GM19025 (cell line): ENCODE measurements at regions not wholly inside any gene's neighbourhood (a gene's known extent, or its start where the extent isn't known, plus 50 kb on each side); places are given as distances from the start of the nearest gene placed in this dataset.
"Not testable (repeated sequence)": the region's sequence is repeated elsewhere in the genome, so short reads cannot be mapped to it uniquely, and the experiment has no call there.

Experiments used
- ATAC-seq: cut with Tn5 transposase; IDR thresholded peaks from one replicate; pipeline ENCODE4 v1.9.1; 2021; ENCODE audit warnings: mild to moderate bottlenecking, low read depth, moderate library complexity; ENCODE audit not compliant: unreplicated experiment

DNA sequence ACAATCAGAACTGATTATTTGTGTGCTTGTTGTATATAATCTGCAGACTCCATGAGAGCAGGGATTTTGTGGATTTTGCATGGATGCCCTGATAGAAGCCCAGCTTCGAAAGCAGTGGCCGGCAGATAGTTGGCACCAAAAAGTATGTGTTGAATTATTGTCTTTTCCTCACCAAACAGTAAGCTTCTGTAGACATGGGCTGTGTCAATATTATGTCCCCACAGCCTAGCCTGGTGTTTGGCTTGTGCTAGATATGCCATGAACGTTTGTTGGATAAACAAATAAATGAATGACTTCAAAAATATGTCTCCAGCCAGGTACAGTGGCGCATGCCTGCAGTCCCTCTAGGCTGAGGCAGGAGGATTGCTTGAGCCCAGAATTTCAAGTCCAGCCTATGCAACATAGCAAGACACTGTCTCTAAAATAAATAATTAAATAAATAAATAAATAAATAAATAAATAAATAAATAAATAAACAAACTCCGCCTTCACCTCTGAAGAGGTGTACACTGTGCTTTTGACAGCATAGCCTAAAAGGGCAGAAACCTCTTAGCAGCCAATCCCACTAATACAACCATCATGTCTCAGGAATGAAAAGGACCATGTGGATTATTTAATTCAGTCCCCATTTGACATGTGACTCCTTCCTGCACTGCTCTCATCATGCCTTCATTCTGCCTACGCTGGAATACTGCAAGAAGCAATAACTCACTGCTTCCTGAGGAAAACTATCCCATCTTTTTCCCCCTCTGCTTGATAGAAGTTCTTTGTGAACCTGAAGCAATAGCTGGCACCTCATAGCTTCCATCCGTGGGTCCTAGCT lies 335.2 kb downstream of the FBXW7 start:
- ATAC-seq = no peak

GRCh38 chr4:152197211-152197610 lies 338.7 kb downstream of the FBXW7 start:
- no peak for ATAC-seq

GRCh38 chr4:152195888-152196287 lies 340.0 kb downstream of the FBXW7 start:
- ATAC-seq = no peak

DNA sequence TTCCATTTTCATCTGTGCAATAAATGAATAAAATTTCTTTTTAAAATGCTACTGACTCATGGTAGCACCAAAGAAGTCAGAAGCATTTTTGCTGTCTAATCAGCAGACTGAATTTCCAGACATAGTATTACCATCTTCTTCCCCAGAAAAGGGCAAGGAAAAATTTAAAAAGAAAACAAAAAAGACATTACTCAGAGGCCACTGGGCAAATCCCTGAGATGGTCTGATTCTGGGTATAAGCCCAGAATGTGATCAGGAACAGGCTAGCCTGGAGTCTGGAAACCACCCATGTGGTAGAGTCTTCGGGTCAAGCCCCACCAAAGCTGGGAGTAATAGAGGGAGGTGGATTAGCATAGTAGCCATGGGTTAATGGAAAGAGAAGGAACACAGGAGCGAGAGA lies 342.8 kb downstream of the FBXW7 start:
- ATAC-seq = no peak

DNA sequence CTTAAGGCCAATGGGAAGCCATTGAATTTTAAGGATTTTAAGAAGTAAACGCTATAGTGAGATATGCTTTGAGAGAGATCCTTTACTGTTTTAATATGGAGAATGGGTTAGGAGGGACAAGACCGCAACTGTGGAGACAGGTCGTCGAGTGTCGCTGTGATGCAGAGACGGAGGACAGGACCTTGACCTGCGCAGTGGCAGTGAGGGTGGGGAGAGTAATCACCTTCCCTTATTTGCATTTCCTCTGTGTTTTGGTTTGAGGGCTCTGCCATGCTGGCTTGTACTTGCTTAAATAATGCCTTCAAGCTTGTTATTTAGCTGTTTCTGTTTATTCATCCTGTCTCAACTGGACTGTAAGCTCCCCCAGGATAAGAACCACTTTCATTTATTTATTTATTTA lies 345.0 kb downstream of the FBXW7 start:
- ATAC-seq = no peak

- ATAC-seq = peak; percentile 62
These were observed 346.3 kb downstream of the FBXW7 start for GRCh38 chr4:152189451-152190179.

GRCh38 chr4:152188801-152189200 lies 347.1 kb downstream of the FBXW7 start:
- ATAC-seq = no peak

GRCh38 chr4:152187693-152188092 lies 348.2 kb downstream of the FBXW7 start:
- ATAC-seq = no peak

GRCh38 chr4:152185786-152186550 lies 349.9 kb downstream of the FBXW7 start:
- no peak for ATAC-seq

- ATAC-seq = no peak
These were observed 354.7 kb downstream of the FBXW7 start for GRCh38 chr4:152181150-152181549.

DNA sequence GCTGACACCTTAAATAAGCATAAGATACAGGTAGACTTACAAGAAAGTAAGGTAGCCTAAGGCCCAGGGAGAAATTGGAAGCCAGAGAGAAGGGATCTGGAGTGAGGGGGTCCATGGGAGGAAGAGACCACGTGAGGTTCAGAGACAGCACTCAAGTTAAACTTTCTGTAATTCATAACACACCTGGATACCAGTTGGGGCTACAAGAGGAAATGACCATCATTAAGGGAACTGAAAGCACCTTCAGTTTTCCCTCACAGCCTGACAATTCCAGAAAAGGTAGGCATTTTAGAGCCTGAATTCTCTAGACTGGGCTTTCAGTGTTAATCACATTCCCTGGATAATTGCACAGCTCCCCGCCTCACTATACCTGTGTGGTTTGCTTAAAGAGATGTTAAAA lies 355.5 kb downstream of the FBXW7 start:
- no peak for ATAC-seq

- ATAC-seq = not testable (repeated sequence)
These were observed 358.4 kb downstream of the FBXW7 start for GRCh38 chr4:152177538-152177937.

- no peak for ATAC-seq
These were observed 359.2 kb downstream of the FBXW7 start for GRCh38 chr4:152176627-152177214.

DNA sequence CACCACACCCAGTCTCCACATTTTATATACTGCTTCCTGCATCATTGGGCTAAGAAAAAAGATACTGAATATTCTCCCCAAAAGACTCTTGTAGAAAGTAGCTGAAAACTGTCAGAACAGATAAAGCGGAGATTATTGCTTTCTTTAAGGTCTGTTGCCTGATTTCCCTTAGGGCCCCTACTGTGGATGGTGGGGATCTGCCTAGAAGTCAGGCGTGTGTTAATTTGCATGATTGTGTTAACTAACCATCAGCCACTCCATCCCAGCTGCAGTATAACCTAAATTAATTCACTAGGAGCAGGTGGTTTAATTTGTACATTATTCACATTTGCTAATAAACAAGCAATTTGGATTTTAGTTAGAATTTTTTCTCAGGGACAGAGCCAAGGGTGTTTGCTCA lies 360.3 kb downstream of the FBXW7 start:
- ATAC-seq = no peak

DNA sequence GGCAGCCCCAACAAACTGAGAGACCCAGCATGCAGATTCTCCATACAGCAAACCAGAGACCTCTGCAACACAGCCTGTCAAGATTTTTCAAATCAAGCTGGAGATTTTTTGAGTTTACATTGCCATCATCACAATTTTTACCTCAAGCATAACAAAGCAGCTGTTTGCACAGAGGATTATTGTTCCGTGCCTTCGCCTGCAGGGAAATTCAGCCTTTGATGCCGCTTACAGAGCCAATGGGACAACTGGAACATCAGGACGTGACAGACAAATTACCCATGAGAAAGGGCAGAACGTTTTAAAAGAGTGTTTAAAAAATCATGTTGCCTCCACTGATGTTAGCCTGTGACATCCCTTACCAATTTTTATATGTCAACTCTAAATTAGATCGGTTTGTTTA lies 363.7 kb downstream of the FBXW7 start:
- ATAC-seq = no peak

DNA sequence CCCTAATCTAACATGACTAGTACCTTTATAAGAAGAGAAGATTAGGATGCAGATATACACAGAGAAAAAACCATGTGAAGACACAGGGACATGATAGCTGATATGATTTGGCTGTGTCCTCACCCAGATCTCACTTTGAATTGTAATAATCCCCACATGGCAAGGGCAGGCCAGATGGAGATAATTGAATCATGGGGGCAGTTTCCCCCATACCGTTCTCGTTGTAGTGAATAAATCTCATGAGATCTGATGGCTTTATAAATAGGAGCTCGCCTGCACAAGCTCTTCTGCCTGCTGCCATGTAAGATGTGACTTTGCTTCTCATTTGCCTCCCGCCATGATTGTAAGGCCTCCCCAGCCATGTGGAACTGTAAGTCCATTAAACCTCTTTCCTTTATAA lies 364.3 kb downstream of the FBXW7 start:
- no peak for ATAC-seq

GRCh38 chr4:152169683-152170082 lies 366.2 kb downstream of the FBXW7 start:
- ATAC-seq = no peak

DNA sequence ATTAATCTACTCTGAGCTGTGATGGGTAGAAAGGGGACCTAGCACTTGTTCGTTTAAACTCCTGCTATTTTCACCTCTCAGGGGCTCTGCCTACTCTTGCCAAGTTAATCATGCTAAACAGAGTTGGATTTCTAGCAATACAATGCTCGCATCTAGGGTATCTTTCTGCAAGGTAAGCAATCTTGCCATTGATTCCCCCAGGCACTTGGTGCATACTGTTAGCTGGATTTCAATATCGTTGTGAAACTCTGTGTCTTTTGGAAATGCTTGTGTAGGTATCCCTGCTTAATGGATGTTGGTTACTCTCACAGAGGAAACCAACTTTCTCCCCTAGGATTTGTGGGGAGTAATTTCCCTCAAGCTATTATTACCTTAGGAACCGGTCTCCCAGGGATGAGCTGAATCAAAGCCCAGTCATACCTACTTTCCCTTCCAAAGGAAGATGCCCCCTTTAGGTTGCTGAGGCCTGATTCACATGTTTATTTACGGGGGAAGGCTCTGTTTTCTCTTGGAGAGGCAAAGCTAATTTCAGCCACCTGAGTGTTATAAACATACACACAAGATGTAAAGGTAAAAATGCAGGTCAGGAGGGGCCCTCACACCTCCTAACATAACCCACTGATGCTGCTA lies 366.8 kb downstream of the FBXW7 start:
- no peak for ATAC-seq

DNA sequence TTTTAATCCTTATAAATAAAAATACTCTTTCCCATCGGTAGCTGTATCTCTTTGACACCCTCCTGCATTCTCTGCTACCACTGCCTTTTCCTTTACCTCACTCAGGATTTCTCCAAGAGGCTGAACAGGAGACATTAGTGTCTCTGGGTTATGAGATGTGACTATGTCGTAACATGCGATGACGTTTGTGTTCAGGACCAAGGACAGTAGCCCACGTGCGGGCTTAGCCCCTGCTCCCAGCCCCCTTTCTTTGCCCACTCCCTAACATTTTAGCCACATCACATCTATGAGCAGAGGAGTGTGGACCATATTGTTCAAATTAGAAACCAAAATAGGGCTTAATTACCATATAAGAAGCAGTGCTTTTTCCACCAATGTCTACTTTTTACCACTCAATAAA lies 369.3 kb downstream of the FBXW7 start:
- no peak for ATAC-seq

DNA sequence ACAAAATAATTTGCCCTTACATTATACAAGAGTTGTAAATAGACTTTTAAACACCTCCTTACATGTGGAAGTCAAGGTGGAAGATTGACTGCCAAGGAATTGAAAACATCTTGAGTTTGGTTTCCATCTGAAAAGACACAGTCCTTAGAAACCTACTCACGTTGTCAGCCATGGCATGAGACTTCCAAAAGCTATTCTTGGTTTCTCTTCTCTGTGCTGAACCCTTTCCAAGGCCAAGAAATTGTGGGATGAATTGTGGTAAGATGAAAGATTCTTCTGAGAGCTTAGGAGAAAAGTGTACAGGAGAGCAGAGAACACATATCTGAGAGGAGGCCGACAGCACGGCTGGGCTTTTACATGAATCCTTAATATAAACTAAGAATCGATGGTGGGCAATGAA lies 370.0 kb downstream of the FBXW7 start:
- no peak for ATAC-seq
